GM12865 (cell line): ENCODE measurements at regions not wholly inside any gene's neighbourhood (a gene's known extent, or its start where the extent isn't known, plus 50 kb on each side); places are given as distances from the start of the nearest gene placed in this dataset.

Experiments
- DNase-seq: peaks from one replicate; pipeline ENCODE4 v3.0.0; 2010; ENCODE audit warnings: low read depth
- H3K4me3 ChIP-seq: 2 replicates; pipeline ENCODE4 v1.5.1; 2011; ENCODE audit warnings: mild to moderate bottlenecking, low read depth, low read length, control low read depth
- TF ChIP-seq, protein P1 (sequence below): IDR thresholded peaks from 2 replicates; pipeline ENCODE4 v1.5.1; 2011; ENCODE audit warnings: low read length, control low read depth, low read depth, inconsistent platforms; ENCODE audit not compliant: insufficient read depth; ENCODE audit errors: missing control alignments

DNA sequence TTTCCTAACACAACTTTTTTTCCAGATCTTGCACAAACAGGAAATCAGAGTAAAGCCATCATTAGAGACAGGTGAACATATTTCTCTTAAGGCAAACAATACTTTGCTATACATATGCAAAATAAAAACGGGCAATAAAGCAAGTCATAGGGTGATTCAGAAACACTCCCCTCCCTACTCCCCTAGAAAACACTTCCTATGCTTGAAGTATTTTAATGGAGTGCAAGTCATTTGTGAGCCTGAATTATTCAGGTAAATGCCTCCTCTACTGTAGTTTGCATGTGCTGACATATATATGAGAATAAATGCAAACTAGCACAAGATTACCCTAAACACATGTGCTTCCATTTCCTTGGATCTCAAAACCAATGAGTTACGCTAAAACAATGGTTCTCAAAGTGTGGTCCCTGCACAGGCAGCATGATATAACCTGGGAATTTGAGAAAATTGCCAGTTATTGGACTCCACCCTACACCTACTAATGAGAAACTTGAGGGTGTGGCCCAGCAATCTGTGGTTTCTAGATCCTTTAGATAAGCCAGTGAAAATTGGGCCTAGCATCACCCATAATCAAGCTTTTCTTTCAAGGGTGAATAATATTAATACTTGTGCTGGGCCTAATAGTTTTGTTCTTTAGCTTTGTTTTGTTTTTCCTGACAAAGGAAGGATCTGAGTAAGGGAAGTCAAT is 159.7 kb upstream of the BMP4 start:
- no peak for DNase-seq
- TF ChIP-seq, protein P1, sequence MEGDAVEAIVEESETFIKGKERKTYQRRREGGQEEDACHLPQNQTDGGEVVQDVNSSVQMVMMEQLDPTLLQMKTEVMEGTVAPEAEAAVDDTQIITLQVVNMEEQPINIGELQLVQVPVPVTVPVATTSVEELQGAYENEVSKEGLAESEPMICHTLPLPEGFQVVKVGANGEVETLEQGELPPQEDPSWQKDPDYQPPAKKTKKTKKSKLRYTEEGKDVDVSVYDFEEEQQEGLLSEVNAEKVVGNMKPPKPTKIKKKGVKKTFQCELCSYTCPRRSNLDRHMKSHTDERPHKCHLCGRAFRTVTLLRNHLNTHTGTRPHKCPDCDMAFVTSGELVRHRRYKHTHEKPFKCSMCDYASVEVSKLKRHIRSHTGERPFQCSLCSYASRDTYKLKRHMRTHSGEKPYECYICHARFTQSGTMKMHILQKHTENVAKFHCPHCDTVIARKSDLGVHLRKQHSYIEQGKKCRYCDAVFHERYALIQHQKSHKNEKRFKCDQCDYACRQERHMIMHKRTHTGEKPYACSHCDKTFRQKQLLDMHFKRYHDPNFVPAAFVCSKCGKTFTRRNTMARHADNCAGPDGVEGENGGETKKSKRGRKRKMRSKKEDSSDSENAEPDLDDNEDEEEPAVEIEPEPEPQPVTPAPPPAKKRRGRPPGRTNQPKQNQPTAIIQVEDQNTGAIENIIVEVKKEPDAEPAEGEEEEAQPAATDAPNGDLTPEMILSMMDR: no peak

DNA sequence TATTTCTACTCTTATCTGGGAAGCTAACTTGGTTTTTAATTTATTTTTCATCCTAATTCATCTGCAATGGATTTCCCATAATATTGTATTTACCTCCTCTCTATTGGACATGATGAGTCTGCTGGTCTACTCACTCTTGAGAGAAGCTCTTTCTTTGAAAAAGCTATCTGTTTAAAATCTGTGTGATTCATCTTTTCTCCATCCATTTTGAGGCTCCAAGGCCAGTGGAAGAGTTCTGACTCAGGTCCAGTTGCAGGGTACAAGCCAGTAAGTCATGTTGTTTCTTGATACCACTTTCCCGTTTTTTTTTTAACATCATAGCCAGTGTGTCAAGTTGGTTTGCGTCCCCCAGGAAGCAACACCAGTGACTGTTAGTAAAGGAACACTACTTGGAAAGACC is 160.3 kb upstream of the BMP4 start:
- no peak overlapping the region for H3K4me3 ChIP-seq
- no peak for DNase-seq
- TF ChIP-seq, protein P1: no peak

More for the DNA sequence above, 159.7 kb upstream of the BMP4 start:
- no peak overlapping the region for H3K4me3 ChIP-seq

DNA sequence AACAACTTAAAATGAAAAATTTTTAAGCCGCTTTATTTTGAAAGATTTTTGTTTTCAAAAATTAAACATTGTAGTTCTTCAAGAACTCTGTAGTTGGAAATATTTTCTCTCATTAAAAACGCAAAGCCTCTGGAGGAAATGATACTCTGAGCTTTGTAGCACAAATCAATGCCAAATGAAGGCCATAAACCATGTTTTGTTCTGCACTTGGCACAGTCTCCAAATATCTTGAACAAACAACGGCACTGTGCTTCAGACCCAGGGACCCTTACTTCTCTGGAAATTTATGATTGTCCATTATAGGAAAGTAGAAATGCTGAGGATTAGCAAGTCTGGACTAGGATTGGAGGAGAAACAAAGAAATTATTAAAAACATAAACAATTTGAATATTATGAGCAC is 160.8 kb upstream of the BMP4 start:
- H3K4me3 ChIP-seq: no peak overlapping the region
- DNase-seq: no peak
- TF ChIP-seq, protein P1: no peak

DNA sequence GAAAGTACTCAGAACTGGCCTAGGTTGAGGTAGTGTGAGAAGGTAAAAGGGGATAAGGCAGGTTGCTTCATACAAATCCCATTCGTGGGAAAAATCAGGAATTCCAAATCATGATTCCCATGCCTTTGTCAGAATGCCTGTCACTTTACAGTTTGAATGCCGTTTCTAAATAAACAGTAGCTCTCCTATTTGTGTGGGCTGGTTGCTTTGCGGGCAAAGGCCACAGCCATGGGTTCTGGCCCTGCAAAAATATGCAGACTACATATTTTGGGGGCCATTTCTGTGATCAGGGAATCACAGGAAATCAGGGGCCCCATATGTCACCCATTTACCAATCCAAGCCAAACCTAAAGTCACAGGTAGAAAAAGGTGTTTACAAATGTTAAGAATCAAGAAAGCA is 161.3 kb upstream of the BMP4 start:
- TF ChIP-seq, protein P1: no peak
- H3K4me3 ChIP-seq: no peak overlapping the region
- DNase-seq: no peak

DNA sequence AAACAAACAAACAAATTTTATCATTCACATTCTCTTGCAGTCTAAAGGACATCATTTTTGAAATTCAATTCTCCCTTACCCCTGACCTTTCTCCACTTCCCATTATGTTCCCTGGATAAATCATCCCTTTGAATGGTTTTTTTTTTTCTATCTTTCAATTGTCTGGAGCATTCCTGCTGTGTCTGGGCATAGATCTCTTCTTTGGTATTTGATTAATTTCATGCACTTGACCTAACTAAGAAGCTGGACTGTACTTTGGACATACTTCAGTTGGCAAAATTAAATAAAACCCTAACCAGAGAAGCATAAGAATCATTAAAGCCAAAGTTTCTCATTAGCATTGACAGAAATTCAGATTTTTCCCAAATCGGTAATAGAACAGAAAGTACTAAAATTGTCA is 163.6 kb upstream of the BMP4 start:
- H3K4me3 ChIP-seq: no peak overlapping the region
- no peak for DNase-seq
- TF ChIP-seq, protein P1: no peak

DNA sequence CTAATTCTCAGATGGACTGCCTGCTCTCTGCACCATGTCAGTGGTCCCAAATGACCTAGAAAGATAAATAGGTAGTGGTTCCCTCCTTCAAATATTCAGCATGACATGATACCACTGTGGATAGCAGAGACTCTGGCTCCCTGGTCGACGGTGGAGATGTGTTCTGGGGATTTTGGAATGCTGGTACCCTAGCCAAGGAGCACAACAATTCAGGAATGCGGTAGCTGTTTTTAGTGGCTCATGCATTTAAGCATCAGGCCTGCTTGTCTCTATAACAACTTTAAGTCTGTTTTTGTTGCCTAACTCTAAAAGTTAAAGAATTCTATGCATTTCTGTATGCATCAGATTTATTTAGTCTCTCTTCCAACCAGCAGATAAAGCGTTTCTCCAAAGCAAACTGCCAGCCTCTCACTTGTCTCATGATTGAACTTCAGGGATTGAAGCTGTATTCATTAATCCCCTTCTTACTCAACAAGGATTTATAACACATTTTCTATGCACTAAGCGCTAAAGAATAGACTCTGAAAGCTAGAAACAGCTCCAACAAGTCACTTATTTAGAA is 164.9 kb upstream of the BMP4 start:
- TF ChIP-seq, protein P1: no peak
- no peak for DNase-seq
- H3K4me3 ChIP-seq: no peak overlapping the region

DNA sequence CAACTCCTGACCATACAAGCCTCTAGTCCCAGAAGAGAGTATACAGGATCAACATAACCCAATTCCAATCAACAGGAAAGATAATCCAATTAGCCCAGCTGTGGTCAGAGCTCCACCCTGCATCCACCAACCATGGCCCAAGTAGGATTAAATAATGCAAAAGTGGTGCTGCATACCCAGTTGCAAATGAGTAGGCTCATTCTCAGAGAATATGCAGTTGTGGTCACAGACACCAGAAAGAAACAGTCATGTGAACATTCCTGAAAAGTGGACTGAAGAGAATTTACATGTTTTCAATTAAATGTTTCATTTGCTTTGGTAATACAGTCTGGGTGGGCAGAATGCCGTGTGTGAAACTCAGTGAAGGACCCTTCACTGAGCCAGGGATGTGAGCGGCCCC is 167.2 kb upstream of the BMP4 start:
- TF ChIP-seq, protein P1: no peak

More for the DNA sequence above, 167.2 kb upstream of the BMP4 start:
- no peak for DNase-seq
- no peak overlapping the region for H3K4me3 ChIP-seq
